HG02885 (cell line): ENCODE measurements at regions not wholly inside any gene's neighbourhood (a gene's known extent, or its start where the extent isn't known, plus 50 kb on each side); places are given as distances from the start of the nearest gene placed in this dataset.
"Not testable (repeated sequence)": the region's sequence is repeated elsewhere in the genome, so short reads cannot be mapped to it uniquely, and the experiment has no call there.

Source experiments
- ATAC-seq: cut with Tn5 transposase; IDR thresholded peaks from one replicate; pipeline ENCODE4 v1.9.1; 2021; ENCODE audit warnings: mild to moderate bottlenecking; ENCODE audit not compliant: unreplicated experiment, poor library complexity

DNA sequence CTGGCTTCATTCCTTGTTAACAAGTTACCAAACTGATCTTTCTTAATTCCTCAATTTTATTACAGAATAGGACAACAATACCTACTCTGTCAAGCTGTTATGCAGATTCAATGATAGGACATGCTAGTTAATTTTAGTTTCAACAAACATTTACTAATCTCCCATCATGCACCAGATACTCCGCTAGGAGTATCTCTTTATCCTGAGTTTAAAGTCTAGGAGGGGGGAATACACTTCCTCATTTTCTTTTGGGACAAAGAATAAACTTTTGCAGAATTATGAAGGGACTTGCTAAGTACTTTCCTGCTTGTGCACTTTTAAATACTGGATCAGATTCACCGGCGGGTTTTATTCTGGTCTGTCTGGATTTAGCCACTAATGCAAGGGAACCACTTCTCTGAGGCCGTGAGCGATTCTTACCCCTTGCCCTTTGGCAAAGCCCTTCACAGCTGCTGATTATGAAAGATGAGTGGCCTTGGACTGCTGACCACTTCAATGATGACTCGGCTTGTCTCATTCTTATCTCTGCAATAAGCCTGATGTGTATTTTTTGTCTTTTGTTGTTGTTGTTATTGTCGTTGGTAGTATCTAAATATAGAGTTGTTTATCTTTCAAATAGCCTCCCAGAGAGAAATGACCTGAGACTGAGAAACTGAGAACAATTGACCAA, 73.9 kb downstream of the RMI1 start:
- ATAC-seq, result no peak

DNA sequence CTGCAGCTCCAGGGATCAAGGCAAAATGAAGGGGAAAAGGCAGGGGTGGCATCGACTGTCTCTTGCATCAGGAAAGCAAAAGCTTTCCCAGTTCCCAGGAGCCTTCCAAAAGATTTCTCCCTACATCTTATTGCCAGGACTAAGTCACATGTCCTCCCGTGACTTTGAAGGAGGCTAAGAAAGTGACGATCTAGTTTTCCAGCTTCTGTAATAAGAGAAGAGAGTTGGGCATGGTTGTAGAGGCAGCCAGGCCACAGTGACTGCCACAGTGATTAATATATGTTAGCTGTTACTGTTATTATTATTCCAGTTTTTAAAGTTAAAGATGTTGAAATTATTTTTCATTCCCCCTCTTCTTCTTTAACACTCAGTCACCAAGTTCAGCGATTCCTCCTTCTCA, 77.1 kb downstream of the RMI1 start:
- ATAC-seq, result no peak

DNA sequence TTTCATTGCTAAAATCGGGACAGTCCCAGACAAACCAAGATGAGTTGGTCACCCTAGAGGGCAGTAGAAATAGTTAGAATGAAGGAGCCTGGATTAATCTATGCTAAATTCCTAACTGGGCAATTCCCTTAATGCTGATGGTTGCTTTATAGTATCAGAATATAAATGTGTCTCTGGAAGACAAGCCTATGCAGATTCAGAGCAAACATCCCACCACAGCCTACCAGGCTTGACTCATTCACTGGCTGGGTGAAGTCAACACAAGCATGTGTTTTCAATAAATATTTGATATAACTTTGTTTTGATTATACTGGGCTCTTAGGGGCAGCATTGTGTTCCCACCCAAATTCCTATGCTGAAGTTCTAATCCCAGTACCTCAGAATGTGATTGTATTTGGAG, 79.3 kb downstream of the RMI1 start:
- no peak for ATAC-seq

DNA sequence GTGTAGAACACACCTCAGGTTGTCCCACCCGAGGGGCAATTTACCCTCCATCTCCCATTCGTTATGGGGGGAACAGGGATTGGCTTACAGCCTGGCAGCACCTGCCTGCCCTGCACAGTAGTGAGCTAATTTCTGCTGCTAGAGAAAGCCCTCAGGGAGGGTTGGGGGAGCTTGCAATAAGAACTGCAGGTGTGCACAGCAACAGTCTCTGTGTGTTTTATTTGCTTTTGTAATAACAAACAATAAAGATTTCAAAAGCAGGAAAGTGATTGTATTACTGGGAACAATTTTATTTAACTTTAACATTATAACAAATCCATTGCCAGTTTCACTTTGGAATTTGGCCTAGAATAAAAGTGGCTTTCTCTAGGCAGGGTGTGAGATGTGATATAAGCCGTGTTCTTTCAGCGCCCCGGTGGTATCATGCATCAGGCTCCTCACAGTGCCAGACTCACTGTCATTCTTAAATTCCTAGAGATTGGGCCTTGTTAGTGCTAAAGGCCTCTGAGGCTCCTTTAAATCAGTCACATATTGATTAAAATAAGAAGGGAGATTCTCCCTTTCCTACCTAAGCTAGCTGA, 81.1 kb downstream of the RMI1 start:
- no peak for ATAC-seq

DNA sequence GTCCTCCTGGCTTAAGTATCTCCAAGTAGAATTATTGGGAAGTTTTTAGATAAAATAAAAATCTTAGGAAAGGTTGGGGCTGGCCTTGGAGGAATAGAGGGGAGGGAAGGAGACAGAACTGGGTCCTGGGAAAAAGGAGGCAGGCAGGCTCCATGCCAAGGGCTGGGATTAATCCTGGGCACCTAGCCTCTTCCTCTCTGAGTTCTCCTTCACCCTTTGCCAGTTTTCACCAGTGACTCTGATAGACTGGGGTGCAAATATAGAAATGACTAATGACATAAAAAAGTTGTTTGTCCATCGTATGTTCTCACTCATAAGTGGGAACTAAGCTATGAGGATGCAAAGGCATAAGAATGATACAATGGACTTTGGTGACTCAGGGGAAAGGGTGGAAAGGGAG, 81.9 kb downstream of the RMI1 start:
- no peak for ATAC-seq

DNA sequence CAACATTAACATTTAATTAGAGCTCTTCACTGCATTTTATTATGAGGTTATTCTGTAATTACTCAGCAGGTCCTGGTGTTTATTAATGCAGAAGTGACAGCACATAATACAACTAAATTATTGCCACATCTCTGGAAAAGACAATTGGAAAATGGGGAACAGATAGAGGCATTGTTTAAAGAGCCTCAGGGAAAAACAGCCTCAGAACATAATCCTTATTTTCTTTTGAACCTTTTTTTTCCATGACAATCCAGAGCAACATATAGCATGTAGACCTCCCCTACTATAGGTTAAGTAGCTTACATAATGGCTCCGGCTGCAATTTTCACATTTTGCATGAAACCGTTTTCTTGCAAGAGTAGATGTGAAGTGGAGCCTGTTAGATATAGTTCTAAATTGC, 87.2 kb downstream of the RMI1 start:
- ATAC-seq, result no peak

DNA sequence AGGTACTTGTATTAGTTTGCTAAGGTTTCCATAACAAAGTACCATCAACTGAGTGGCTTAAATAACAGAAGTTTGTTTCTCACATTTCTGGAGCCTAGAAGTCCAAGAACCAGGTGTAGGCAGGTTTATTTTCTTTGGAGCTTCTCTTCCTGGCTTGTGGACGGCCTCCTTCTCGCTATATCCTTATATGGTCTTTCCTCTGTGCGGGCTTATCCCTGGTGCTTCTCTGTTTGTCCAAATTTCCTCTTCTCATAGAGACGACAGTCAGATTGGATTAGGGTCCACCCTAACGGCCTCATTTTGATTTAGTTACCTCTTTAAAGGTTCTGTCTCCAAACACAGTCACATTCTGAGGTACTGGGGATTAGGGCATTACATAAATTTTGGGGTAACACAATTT, 88.3 kb downstream of the RMI1 start:
- ATAC-seq, result no peak

DNA sequence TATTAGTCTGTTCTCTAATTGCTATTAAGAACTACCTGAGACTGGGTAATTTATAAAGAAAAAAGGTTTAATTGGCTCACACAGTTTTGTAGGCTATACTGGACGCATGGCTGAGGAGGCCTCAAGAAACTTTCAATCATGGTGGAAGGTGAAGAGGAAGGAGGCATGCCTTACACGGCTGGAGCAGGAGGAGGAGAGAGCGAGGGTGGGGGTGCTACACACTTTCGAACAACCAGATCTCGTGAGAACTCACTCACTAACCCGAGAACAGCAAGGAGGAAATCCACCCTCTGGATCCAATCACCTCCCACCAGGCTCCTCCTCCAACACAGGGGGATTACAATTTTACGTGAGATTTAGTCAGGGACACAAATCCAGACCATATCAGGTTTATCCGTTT, 90.0 kb downstream of the RMI1 start:
- ATAC-seq, result no peak

DNA sequence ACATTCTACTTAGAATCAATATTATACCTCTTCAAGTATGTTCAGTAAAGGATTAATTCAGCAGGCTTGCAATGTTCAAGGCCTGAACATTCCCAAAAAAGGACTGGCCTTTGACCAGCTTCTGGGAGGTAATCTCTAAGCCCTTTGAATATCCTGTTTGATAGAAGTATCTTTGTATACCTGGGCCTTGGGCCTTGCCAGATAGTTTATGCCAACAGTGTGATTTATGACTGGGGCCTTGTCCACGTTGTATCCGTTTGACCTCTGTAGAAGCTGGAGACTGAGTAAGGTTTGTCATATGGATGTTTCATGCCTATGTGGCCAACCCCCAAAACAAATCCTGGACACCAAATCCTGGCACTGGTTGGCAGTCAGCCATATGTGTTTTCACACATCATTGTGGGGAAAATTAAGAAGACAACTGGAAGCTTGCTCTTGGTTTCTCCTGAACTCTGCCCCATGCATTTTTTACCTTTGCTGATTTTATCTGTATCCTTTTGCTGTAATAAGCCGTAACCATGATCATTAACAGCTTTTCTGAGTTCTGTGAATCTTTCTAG, 92.1 kb downstream of the RMI1 start:
- ATAC-seq, result no peak

DNA sequence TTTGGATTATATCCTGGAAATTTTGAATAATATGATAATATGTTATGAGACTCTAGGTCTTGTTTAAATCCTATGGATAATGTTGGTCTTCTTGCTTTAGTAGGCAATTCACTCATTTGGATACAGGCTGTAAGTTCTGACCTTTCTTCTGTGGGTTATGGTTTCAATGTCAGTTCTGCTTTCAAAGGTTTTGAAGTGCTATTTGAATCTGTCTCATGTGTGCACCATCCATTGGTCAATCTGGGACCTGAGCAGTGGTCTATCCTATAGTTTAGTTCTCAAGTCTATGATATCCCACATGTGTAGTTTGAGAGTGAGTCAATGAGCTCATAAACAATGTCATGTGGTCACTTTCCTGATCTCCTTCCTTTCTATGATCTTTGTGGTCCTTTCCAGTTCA, 94.4 kb downstream of the RMI1 start:
- no peak for ATAC-seq

DNA sequence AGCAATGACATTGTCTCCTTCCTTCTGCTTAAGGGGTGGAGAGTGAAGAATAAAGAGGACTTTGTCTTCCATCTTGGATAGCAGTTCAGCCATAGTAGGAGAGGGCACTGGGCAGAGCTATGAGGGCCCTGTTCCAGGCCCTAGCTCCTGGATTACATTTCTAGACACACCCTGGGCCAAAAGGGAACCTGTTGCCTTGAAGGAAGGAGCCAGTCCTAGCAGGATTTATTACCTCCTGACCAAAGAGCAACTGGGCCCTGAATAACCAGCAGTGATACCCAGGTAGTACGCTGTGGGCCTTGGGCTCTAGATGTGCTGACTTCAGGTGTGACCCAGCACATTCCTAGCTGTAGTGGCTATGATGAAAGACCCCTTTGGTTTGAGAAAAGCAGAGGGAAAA, 95.8 kb downstream of the RMI1 start:
- no peak for ATAC-seq

DNA sequence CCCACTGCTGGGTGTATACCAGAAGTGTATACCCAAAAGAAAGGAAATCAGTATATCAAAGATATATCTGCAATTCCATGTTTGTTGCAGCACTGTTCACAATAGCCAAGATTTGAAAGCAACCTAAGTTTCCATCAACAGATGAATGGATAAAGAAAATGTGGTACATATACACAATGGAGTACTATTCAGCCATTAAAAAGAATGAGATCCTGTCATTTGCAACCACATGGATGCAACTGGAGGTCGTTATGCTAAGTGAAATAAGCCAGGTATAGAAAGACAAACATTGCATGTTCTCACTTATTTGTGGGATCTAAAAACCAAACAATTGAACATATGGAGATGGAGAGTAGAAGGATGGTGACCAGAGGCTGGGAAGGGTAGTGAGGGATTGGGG, 97.2 kb downstream of the RMI1 start:
- ATAC-seq, result not testable (repeated sequence)

DNA sequence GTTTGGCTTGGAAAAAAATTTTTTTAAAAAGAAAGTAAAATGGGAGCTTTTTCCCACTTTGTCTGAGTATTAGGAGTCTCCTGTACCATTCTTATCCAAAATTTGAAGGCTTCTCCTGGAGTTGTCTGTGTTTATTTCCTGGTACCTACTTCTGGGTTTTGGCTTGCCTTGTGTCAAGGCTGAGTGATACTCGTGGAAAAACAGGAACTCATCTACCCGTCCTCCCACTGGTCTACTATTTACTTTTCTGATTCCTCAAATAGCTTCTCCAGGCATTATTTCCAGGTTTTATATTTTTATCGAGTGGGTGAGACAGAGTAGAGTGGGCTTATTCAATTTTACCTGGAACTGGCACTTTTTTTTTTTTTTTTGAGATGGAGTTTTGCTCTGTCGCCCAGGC, 99.4 kb downstream of the RMI1 start:
- ATAC-seq, result no peak

DNA sequence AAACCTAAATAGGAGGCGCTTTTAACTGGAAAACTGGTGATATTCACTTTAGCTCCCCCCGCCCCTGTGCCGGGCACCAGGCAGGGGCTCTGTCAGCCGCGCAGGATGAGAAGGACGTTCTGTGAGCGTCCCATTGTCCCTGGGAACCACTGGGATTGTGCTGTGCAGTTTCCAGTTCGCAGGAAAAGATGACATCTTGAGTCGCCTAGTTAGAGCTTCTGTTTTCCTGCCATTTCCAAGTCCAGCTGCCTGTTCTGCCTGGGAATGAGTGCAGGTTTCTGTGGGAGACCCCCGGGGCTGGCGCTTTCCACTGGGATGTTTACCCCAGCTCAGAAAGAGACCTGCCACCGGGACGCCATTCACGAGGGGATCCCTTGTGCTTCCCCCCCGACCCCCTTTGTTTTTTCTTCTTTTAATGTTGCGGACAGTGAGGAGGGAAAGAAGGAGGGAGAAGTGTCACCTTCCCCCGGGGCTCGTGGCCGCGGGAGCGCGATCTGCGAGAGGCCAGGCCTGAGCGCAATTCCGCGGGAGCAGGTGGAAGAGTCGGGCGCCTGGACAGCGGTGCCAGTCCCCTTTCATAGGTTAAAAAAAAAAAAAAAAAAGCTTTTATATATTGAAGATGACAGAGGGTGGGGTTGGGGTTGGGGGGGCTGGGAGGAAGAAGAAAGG, 121.5 kb downstream of the RMI1 start:
- no peak for ATAC-seq

DNA sequence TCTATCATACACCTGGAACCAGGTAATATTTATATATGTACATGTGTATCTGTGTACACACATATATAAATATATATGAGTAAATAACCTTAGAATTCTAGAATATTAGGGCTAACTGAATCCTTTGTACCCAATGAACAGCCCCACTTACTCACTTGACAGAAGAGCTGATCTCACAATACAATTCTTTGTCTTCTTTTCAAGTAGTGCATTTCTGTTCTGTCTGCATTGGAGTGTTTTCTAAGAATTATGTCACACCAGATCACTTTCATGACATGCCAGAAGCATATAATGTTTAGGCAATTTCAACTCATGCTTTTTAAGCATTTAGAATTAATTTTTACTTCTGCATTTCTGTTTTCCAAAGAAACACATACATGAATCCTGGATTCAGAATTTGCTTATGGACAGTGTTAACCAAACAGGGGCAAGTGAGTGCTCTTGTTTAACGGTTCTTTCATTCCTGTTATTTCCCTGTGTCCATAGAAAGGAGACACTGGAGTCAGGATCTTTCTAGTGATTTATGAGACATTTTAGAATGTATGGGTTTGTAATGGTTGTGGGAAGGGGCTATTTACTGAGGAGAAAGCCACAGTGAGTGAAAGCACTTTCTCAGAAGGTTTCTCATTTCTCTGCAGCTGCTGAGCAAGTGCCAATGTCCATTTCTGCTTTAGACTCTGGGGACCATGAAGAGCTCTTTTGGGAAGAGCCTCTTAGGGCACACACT, 123.2 kb downstream of the RMI1 start:
- ATAC-seq, result no peak

DNA sequence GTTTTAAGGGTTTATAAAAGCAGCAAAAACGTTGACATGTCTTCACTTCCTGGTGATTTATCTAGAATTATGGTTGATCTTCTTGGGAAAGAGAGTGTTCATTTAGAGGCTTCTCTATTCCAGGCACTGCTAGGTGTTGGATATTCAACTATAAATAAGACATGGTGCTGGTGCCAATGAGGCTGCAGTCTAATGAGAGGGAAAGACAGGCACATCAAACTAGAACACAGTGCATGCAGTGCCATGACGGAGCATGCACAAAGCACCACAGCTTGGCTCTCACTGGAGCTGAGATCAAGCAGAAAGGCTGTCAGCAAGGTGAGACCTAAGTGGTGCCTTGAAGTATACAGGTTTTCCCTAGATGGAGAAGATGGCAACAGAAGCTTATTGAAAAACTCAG, 126.5 kb downstream of the RMI1 start:
- ATAC-seq, result no peak

DNA sequence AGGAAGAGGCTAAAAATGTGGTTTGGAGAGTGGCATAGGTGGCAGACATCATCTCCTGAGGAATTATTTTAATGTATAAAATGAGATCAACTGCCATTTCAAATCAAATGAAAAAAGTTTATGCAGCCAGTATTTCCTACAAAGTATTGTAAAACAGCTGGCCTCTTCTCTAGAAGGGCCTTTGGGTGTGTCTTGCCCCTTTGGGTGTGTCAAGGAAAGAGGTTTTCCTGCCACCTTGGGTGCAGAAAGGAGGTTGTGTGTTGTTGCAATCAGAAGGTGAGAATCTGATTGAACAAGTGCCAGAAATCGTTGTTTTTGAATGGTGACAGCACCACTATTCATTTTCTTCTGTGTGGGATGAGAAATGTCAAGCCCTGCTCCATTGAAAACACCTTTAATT, 127.4 kb downstream of the RMI1 start:
- ATAC-seq, result no peak

DNA sequence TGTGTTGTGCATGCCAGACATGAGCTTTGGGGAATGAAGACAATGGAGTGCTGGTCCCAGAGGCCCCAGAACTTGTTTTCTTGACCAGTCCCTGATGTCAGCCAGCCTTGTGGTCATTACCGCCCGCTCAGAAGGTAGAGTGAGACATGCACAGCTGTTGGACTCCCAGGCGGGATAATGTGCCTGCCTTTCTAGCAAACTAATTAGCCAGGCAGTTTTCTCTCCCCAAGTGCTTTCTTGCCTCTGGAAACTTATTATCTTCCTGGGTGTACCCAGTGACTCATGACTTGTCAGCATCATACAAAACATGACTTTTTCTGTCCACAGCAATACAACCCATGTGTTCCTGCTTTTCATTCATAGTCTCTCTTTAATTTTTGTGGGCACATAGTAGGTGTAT, 131.1 kb downstream of the RMI1 start:
- ATAC-seq, result no peak

DNA sequence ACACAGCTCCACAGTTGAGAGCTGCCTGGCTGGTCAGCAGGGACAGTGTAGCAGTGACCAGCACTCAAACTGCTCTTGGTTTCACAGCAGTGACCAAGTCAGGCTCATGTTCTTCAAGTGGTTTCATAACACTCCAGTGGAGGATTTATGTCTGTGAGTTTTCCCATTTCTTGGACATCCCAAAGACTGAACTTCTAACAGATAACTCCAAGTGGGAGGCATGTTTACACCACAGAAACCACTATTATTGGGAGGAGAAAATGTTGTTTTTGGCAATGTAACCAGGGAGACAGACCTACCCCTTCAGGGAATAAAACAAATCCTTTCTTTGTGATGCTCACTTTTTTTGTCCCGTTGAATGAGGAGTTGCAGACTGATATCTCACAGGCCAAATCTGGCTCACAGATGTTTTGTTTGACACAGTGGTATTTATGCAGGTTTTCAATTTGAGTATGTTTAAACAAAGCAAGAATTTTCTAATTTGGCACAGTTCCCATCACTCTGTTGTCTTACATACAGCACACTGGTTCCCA, 141.5 kb downstream of the RMI1 start:
- ATAC-seq, result no peak

DNA sequence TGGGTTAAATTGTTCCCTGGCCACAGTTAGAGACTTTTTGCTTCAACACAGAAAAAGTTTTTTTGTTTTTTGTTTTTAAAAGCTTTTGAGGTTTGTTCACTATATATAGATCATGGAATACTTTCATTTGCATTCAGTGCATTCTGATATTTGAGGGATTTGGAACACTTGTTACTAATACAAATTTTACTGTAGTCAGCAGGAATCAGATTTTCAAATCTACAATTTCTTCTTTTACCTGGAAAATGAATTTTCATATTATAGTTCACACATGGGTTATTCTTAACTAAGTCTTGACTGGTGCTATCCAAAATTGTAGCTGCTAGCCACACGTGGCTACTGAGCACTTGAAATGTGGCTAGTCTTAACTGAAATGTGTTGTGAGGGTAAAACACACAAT, 142.0 kb downstream of the RMI1 start:
- no peak for ATAC-seq
